ENCODE measurements at regions not wholly inside any gene's neighbourhood (a gene's known extent, or its start where the extent isn't known, plus 50 kb on each side); places are given as distances from the start of the nearest gene placed in this dataset.

DNA sequence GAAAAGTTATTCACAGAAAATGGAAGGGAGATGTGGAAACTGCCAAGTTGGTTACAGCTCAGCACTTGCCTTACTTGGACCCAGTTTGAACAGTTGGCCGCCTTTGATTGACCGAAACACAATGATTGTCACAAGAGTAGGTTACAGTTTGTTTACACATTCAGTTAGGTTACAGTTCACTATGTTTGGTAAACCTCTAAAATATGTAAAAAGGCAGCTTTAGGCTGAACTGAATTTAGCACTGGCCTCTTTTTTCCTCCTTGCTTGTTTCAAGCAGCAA, 116.2 kb downstream of the OLIG3 start:
- no peak for TF ChIP-seq GATA3 (IDR thresholded peaks at IDR 0.05; ENCODE audit: low read depth, low read length)
- no peak for TF ChIP-seq GATA2 (IDR thresholded peaks at IDR 0.05; ENCODE audit: low read depth, low read length)

DNA sequence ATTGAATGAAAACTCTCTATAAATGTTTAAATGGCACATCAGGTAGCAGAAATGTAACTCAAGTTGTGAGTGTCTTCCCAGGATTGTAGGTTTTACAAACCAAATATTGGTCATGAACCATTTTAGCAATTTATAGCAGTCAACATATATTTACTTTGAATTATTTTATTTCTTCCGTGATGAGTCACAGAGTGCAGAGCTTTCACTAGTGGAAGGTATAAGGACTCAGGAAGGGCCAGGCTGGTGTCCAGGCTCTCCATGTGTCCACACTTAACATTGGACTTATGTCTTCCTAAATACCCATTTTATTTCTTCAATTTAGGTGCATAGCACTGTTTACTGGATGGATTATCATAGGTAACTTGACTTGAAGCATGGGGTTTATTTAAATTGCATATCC, 120.9 kb downstream of the OLIG3 start:
- TF ChIP-seq GATA3 (IDR thresholded peaks at IDR 0.05; ENCODE audit: low read depth, low read length) (no peak), GATA2 (IDR thresholded peaks at IDR 0.05; ENCODE audit: low read depth, low read length) (no peak)

DNA sequence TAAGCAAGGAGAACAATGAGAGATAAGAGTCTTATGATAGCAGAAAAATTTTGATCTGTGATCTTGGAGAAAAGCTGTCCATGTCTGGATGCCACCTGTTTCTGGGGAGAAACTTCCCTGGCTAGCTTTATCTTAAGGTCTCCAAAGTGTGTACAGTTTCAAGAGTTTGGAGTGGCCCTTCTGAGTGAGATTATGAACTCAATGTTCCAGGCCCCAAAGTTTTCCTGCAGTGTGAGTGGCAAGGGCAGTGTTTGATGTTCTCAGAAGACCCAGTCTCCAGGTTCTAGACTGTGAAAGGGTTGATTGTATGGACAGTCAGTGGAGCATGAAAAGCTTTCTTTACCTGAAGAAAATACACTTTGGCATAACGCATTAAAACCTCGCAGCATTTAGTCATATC, 121.7 kb downstream of the OLIG3 start:
- TF ChIP-seq GATA2 (IDR thresholded peaks at IDR 0.05; ENCODE audit: low read depth, low read length) (no peak), GATA3 (IDR thresholded peaks at IDR 0.05; ENCODE audit: low read depth, low read length) (no peak)

DNA sequence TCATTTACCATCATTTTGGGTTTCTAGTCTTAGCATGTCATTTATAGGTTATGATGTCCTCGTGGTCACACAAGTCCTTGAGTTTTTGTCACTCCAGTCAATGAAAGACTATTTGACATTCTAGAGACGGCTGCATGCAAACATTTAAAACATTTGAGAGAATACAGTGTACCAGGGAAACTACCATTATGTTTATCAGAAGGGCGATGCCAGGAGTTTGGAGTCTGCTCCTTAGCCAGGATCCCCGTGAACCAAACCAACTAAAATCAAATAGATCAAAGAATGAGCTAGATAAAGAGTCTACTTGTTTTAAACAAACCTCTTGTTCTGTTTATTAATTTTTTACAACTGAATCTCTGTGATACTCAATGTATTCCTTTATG, 122.6 kb downstream of the OLIG3 start:
- TF ChIP-seq GATA3 (IDR thresholded peaks at IDR 0.05; ENCODE audit: low read depth, low read length) (no peak), GATA2 (IDR thresholded peaks at IDR 0.05; ENCODE audit: low read depth, low read length) (no peak)

DNA sequence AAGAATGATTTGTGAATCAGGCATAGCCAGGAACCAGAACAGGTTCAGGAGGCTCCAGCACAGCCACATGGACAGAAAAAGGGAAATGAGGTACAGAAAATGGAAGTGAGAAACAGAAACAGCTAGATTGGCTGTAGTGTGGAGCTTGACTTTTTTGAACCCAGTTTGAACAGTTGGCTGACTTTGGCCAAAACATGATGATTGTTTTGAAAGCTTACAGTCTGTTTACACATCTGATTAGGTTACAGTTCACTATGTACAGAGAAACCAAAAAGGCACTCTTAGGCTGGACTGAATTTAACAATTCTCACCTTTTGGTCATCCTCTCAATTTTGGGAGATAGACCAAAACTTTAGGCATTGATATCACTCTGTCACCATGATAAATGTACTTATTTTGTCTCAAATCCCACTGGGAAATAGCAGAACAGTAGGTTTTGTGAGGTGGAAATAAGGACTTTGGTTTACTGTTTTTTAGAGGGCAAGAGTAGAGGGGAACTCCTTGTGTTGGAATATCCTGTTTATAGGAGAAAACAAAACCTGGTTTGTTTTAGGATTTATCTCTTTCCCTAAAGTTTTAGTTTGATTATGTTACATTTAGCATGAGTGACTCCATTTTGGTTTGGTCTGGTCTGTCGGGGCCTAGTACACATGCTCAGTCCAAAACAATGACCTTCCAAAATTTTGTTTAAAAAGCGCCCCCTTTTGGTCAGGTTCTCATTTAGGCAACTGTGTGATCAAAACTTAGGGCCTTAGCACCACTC, 123.1 kb downstream of the OLIG3 start:
- no peak for TF ChIP-seq GATA3 (IDR thresholded peaks at IDR 0.05; ENCODE audit: low read depth, low read length)
- no peak for TF ChIP-seq GATA2 (IDR thresholded peaks at IDR 0.05; ENCODE audit: low read depth, low read length)

DNA sequence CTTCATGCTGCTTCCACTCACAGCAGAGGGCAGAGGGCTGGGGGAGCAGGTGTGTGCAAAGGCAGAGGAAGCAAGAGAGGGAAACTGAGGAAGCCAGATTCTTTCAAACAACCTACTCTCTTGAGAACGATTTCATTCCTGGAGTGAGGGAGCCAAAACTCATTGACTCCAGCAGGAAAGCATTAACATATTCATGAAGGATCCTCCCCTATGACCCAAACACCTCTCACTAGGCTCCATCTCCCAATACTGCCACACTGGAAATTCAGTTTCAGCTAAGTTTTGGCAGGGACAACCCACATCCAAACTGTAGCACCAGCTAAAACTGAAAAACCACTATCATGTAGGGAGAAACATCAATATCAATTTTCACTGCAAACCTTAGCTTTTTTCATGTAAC, 125.1 kb downstream of the OLIG3 start:
- no peak for TF ChIP-seq GATA2 (IDR thresholded peaks at IDR 0.05; ENCODE audit: low read depth, low read length)
- TF ChIP-seq GATA3 (IDR thresholded peaks at IDR 0.05; ENCODE audit: low read depth, low read length) = no peak

DNA sequence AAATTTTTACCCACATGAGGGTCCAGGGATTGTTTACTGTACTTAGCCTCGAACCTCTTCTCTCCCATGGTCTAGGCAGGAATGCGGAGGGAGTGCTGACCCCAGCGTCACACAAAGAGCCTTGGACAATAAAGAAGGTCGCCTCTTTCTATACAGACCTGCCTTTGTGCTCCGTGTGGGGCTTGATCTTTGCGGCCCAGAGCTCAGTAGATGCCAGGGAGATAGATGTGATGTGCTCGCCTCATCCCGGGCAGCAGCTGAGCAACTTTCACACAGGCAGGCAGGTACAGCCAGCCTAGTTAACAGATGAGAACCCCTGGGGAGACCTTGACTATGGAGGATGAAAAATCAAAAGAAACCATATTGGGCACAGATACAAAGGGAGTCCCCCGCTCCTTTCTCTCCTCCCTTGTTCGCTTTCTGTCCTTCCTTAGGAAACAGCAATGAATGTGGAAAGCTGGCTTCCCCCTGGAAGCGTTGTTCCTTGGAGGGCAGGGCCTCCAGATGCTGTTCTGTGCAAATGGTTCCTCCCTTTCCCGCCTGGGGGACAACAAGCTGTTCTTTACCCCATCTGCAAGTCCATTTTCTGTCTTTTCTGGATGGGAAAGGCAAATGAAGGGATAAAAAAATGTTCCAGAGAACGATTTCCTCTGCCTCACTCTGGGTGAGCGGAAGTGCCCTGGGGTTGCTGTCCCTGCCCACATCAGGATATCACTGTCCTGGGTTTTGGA, 128.3 kb downstream of the OLIG3 start:
- TF ChIP-seq GATA2 (IDR thresholded peaks at IDR 0.05; ENCODE audit: low read depth, low read length) = no peak
- TF ChIP-seq GATA3 (IDR thresholded peaks at IDR 0.05; ENCODE audit: low read depth, low read length) = no peak

DNA sequence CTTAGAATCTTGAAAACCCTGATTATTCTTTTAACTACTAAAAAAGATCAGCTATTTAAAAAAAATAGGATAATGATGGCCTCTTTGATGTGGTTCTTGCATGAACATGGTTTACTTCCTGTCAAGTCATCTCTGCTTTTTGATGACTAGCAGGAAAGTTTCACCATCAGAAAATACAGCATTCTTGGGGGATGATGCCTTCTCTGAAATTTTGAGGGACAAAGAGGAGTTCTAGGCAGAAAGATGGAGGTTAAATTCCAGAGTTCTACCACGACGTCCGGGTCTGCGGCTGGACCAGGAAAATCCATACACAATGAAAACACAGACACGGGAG, 130.4 kb downstream of the OLIG3 start:
- TF ChIP-seq GATA3 (IDR thresholded peaks at IDR 0.05; ENCODE audit: low read depth, low read length) (no peak), GATA2 (IDR thresholded peaks at IDR 0.05; ENCODE audit: low read depth, low read length) (no peak)

DNA sequence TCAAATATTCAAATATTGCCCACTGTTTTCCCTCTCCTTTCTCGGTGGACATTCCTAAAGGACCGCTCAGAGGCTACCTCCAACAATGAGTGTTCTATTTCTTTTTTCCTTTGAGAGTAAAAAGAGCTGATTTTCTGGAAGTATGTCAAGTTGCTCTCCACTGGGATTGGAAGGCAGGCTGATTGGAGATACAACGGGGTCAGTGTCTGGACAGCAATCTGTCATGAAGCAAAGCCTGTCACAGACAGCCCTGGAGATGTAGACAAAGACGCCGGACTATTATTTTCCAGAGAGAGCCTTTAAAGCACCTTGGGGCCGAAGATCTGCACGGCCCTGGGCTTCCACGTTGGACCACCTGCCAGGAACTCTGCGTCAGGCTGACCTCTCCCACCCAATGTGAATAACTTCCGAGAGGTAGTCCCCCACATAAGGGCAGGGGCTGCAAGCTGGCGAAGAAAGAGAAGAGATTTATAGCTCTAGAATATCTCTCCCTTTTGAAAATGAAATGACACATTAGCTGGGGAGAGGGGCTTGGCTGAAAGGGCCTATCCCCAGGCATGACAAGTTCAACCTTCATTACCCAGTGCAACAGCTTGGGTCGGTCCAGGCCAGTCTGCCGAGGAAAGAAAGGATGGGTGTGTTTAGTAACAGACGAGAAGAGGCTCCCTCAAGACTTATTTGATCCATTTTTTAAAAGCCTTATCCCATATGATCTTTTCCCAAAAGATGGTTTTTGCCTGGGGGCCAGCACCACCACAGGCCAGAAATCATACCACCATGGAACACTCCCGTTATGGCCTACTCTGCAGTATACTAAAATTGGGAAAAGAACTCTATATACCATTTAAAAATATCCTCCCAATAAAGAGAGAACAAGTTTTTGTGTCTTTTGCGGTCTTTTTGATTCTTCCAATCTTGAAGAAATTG, 131.1 kb downstream of the OLIG3 start:
- TF ChIP-seq GATA2 (IDR thresholded peaks at IDR 0.05; ENCODE audit: low read depth, low read length) (no peak), GATA3 (IDR thresholded peaks at IDR 0.05; ENCODE audit: low read depth, low read length) (no peak)

DNA sequence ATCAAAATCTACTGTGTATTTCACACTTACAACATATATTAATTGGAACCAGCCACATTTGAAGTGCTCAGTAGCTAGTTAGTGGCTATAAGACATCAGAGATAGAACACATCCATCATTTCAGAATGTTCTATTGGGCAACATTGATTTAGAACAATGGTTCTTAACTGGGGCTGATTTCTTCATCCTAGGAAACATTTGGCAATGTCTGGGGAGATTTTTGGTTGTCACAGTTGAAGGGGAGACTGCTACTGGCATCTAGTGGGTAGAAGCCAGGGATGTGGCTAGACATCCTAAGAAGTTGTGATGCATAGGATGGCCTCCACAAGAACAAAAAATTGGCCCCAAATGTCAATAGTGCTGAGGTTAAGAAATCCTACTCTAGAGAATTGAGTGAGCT, 132.5 kb downstream of the OLIG3 start:
- no peak for TF ChIP-seq GATA2 (IDR thresholded peaks at IDR 0.05; ENCODE audit: low read depth, low read length)
- no peak for TF ChIP-seq GATA3 (IDR thresholded peaks at IDR 0.05; ENCODE audit: low read depth, low read length)

DNA sequence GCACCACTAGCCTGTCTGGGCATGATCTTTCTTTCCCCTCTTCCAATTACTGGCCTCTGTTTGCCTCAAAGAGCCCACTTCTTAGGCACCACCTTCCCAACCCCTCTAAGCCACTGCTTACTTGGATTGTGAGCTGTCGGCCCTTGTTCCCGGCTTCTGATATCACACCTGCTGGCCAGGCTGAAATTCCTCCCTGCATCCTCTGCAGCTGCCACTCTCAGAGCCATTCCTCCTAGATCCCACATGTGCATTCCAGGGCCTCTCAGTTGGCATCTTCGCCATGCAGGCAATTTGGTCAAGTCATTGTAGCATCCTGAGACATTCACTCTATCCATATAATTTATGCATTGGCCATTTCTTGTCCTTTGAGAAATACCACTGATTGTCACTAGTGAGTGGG, 135.9 kb downstream of the OLIG3 start:
- TF ChIP-seq GATA2 (IDR thresholded peaks at IDR 0.05; ENCODE audit: low read depth, low read length) (no peak), GATA3 (IDR thresholded peaks at IDR 0.05; ENCODE audit: low read depth, low read length) (no peak)

DNA sequence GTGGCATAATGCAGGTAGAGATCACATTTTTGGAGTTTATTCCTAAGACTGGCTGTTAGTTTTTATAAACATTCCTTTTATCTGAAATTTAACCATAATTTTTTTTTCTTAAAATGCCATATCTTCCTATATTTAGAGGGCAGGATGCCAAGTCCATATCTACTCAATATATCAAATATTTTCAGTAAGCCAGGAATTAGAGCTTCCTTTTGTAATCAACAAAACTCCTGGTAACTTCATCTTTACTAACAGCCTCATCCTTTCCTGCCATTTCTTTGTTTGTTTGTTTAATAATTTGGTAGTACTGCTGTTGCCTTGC, 136.3 kb downstream of the OLIG3 start:
- no peak for TF ChIP-seq GATA3 (IDR thresholded peaks at IDR 0.05; ENCODE audit: low read depth, low read length)
- no peak for TF ChIP-seq GATA2 (IDR thresholded peaks at IDR 0.05; ENCODE audit: low read depth, low read length)

DNA sequence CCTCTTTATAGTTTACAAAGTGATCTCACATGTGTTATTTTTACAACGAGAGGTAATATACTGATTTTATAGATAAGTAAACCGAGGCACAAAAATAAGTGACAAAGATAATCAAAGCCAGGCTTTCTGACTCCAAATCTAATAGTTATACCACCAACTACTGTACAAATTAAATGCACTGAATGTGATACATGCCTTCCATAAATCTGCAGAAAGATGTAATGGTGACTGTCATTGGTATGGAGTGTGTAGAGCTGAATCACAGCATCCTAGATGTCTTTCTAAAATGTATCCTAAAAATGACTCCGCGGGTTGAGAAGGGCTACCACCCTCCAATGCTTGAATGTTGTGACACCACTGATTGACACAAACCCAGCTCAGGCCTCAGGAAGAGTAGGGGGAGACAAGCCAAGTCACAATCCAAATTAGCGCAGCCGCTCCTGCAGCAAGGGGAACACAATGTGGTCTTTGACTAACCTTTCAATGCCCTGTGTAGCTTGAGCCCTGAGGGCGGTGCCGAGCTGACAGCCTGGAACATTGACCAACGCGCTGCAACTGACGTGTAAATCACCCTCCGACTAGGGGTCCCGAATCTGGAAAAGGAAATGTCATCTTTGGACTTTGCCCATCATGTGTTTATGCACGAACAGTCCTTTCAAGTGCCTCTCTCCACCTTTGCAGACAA, 136.8 kb downstream of the OLIG3 start:
- no peak for TF ChIP-seq GATA2 (IDR thresholded peaks at IDR 0.05; ENCODE audit: low read depth, low read length)
- TF ChIP-seq GATA3 (IDR thresholded peaks at IDR 0.05; ENCODE audit: low read depth, low read length) = no peak

DNA sequence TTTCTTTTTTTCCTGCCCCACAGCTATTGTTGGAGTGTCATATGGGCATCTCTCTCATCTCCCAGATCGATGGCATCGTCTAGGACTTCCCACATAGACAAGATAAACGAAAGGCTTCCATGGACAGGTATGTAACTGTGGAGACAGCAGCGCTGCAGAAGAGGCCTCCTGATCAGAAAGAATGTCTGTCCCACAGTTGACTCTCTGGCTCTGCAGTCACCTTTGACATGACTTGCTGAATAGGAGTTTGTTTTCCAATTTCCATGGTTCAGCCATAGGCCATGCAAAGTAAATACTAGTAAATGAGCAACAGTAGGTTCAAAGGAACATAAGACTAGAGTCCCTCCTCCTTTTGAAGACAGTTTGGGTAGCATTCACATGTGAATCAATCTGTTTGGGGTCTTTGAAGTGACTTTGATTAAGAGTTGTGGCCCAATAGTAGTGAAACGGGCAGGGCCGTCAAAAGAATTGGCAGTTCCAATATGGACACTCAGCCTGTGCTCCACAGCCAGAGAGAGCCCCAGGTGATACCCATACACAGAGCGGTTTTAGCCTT, 134.7 kb upstream of the IFNGR1 start:
- TF ChIP-seq GATA2 (IDR thresholded peaks at IDR 0.05; ENCODE audit: low read depth, low read length) (no peak), GATA3 (IDR thresholded peaks at IDR 0.05; ENCODE audit: low read depth, low read length) (no peak)
